Lower leg skin (tissue), 3 donors: ENCODE measurements at regions not wholly inside any gene's neighbourhood (a gene's known extent, or its start where the extent isn't known, plus 50 kb on each side); places are given as distances from the start of the nearest gene placed in this dataset.

Experiments
- POLR2A ChIP-seq, 2 donors: fragments of 450-650 bp; IDR thresholded peaks; one replicate each; pipeline ENCODE4 v1.6.1; 2016 to 2017; ENCODE audit warnings: antibody characterized with exemption in 2 of 2, mild to moderate bottlenecking in 1 of 2, moderate library complexity in 1 of 2
- TF ChIP-seq, protein P1 (sequence below), 3 donors: fragments of 450-650 bp; IDR thresholded peaks; one replicate each; pipeline ENCODE4 v1.5.1; 2016; ENCODE audit warnings: antibody characterized with exemption in 3 of 3, mild to moderate bottlenecking in 3 of 3, moderate library complexity in 2 of 3

DNA sequence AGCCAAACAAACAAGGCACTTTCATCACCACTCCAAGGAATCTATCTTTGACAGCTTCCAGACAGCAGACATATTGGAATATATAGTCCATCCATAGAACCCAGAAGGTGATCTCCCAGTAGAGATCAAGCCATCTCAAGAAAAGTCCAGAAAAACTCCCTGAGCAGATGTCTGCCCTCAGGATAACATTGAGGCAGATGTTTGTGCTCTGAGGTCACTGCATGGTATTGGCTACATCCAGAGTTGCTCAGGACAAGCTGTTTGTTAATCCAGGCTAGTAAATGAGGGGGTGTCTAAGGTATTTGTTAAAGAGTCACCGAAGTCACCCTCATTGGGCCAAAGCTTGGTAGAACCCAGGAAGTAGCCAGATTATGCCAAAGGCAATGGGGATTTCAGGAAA, 556.3 kb upstream of the KLF4 start:
- TF ChIP-seq, protein P1, sequence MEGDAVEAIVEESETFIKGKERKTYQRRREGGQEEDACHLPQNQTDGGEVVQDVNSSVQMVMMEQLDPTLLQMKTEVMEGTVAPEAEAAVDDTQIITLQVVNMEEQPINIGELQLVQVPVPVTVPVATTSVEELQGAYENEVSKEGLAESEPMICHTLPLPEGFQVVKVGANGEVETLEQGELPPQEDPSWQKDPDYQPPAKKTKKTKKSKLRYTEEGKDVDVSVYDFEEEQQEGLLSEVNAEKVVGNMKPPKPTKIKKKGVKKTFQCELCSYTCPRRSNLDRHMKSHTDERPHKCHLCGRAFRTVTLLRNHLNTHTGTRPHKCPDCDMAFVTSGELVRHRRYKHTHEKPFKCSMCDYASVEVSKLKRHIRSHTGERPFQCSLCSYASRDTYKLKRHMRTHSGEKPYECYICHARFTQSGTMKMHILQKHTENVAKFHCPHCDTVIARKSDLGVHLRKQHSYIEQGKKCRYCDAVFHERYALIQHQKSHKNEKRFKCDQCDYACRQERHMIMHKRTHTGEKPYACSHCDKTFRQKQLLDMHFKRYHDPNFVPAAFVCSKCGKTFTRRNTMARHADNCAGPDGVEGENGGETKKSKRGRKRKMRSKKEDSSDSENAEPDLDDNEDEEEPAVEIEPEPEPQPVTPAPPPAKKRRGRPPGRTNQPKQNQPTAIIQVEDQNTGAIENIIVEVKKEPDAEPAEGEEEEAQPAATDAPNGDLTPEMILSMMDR (IDR thresholded peaks at IDR 0.05) = no peak
- no peak for TF ChIP-seq POLR2A (IDR thresholded peaks at IDR 0.05)
